Thyroid gland (tissue), 4 donors: ENCODE measurements at regions not wholly inside any gene's neighbourhood (a gene's known extent, or its start where the extent isn't known, plus 50 kb on each side); places are given as distances from the start of the nearest gene placed in this dataset.
"Not testable (repeated sequence)": the region's sequence is repeated elsewhere in the genome, so short reads cannot be mapped to it uniquely, and the experiment has no call there.

ENCODE experiments used
- POLR2A ChIP-seq, 2 donors: fragments of 450-650 bp; IDR thresholded peaks; one replicate each; pipeline ENCODE4 v1.6.1; 2017; ENCODE audit warnings: antibody characterized with exemption in 2 of 2, mild to moderate bottlenecking in 2 of 2, moderate library complexity in 1 of 2
- TF ChIP-seq, protein P1 (sequence below), 6 experiments: fragments of 200-600 bp in 3 of 6; fragments of 450-650 bp in 3 of 6; sonication (generic) in 3 of 6; IDR thresholded peaks; one replicate each; pipeline ENCODE4 v1.5.1; 2016 to 2019; ENCODE audit warnings: antibody characterized with exemption in 6 of 6, mild to moderate bottlenecking in 2 of 6, inconsistent platforms in 1 of 6, moderate library complexity in 1 of 6

DNA sequence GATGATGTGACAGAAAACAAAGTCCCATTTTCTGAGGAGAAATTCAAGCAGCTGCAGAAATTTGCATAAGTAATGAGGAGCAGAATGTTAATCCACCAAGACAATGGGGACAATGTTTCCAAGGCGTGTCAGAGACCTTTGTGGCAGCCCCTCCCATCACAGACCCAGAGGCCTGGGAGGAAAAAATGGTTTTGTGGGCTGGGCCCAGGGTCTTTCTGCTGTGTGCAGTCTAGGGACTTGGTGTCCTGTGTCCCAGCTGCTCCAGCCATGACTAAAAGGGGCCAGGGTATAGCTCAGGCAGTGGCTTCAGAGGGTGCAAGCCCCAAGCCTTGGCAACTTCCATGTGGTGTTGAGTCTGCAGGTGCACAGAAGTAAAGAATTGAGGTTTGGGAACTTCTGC is 84.6 kb upstream of the THUMPD2 start:
- TF ChIP-seq, protein P1, sequence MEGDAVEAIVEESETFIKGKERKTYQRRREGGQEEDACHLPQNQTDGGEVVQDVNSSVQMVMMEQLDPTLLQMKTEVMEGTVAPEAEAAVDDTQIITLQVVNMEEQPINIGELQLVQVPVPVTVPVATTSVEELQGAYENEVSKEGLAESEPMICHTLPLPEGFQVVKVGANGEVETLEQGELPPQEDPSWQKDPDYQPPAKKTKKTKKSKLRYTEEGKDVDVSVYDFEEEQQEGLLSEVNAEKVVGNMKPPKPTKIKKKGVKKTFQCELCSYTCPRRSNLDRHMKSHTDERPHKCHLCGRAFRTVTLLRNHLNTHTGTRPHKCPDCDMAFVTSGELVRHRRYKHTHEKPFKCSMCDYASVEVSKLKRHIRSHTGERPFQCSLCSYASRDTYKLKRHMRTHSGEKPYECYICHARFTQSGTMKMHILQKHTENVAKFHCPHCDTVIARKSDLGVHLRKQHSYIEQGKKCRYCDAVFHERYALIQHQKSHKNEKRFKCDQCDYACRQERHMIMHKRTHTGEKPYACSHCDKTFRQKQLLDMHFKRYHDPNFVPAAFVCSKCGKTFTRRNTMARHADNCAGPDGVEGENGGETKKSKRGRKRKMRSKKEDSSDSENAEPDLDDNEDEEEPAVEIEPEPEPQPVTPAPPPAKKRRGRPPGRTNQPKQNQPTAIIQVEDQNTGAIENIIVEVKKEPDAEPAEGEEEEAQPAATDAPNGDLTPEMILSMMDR (IDR thresholded peaks at IDR 0.05): not testable (repeated sequence)
- TF ChIP-seq POLR2A (IDR thresholded peaks at IDR 0.05): not testable (repeated sequence)
